Dendritic cell treated with granulocyte-macrophage colony-stimulating factor and Interleukin-4, amounts not matched to agents 40 ng/mL and 50 ng/mL, for 4 days (primary cell): ENCODE measurements at regions not wholly inside any gene's neighbourhood (a gene's known extent, or its start where the extent isn't known, plus 50 kb on each side); places are given as distances from the start of the nearest gene placed in this dataset.

Experiments used
- H3K27ac Mint-ChIP-seq: one replicate; pipeline ENCODE4 v1.8.0; 2022; ENCODE audit warnings: mild to moderate bottlenecking, mixed read lengths
- H3K27me3 Mint-ChIP-seq: one replicate; pipeline ENCODE4 v1.8.0; 2022; ENCODE audit warnings: mild to moderate bottlenecking, mixed read lengths
- H3K36me3 Mint-ChIP-seq: one replicate; pipeline ENCODE4 v1.8.0; 2022; ENCODE audit warnings: low read depth, mixed read lengths
- H3K4me1 Mint-ChIP-seq: one replicate; pipeline ENCODE4 v1.8.0; 2022; ENCODE audit warnings: low read depth, mixed read lengths
- H3K4me3 Mint-ChIP-seq: one replicate; pipeline ENCODE4 v1.8.0; 2022; ENCODE audit warnings: mild to moderate bottlenecking, moderate library complexity, mixed read lengths
- H3K9me3 Mint-ChIP-seq: one replicate; pipeline ENCODE4 v1.8.0; 2022; ENCODE audit warnings: mixed read lengths
- intact Hi-C: fragments of 100-400 bp; cut with micrococcal nuclease; formaldehyde crosslinking; loops from one replicate; pipeline ENCODE4 v1.15.0; 2022

DNA sequence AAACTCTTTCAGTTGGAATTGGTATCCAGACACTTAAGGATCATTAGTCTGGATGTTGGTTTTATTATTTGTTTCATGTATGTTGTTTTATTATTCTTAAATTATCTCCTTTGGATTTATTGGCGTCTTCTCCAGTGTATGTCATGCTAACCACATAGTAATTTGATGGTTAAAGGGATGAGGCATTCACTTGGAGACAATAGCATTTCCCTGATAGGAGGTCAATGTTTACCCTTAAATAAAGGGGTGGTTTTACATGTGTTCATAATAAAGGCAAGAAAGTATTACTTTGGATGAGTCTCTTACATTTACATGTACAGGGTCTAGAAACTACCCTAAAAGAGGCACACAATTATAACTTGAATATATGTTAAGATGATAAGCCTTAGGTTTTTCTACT, 51.2 kb upstream of the RNF144B start:
- Mint-ChIP-seq H3K4me1 (peaks cover 36% of the 10 kb centered on the region), H3K36me3 (no peaks in the 10 kb centered on the region), H3K4me3 (no peak overlapping the region), H3K27ac (no peak overlapping the region), H3K9me3 (no peaks in the 10 kb centered on the region), H3K27me3 (no peaks in the 10 kb centered on the region)
- intact Hi-C loops: no loop called here

DNA sequence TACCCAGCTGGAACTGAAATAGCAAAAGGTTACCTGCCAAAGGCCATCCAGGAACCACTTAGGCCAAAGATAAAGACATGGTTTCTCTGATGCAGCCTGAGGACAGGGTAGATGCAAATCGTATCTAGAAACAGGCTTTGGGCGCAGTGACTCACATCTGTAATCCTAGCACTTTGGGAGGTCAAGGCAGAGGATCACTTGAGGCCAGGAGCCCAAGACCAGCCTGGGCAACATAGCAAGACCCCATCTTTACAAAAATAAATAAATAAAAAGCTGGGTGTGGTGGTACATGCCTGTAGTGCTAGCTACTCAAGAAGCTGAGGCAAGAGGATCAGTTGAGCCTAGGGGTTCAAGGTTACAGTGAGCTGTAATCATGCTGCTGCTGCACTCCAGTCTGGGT, 52.9 kb upstream of the RNF144B start:
- no peak overlapping the region for H3K4me3 Mint-ChIP-seq
- intact Hi-C loops: no loop called here
- no peak overlapping the region for H3K27ac Mint-ChIP-seq
- no peaks in the 10 kb centered on the region for H3K27me3 Mint-ChIP-seq
- H3K36me3 Mint-ChIP-seq: no peaks in the 10 kb centered on the region
- no peaks in the 10 kb centered on the region for H3K9me3 Mint-ChIP-seq
- H3K4me1 Mint-ChIP-seq: peaks cover 41% of the 10 kb centered on the region

GRCh38 chr6:18330548-18331081, 56.5 kb upstream of the RNF144B start:
- Mint-ChIP-seq H3K4me3 (peak overlapping the region; percentile 56), H3K27me3 (no peaks in the 10 kb centered on the region), H3K36me3 (no peaks in the 10 kb centered on the region), H3K4me1 (peaks cover 57% of the 10 kb centered on the region), H3K27ac (peak overlapping the region; percentile 97), H3K9me3 (no peaks in the 10 kb centered on the region)
- intact Hi-C loops: no loop called here

DNA sequence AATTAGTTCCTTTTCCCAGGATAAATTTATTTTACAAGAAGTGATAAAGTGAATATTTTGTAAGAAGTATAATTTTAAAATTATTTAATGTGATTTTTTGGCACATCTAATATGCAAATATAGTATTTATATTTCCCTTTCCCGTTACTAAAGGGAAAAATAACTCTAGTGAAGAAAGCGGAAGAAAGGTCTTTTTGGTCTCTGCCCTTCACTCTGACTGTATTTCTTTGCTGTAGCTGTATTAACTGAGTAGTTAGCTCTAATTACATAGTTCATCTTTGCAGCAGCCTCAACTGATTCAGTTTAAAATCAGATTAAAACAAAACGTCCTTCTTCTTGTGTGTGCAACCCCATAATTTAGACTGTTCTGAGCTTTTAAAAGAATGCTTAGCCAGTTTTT, 57.4 kb upstream of the RNF144B start:
- Mint-ChIP-seq H3K4me1 (peaks cover 65% of the 10 kb centered on the region), H3K27ac (peak overlapping the region; percentile 97), H3K9me3 (no peaks in the 10 kb centered on the region), H3K27me3 (no peaks in the 10 kb centered on the region), H3K4me3 (no peak overlapping the region), H3K36me3 (no peaks in the 10 kb centered on the region)
- intact Hi-C loops: loop anchor here (10.0 kb wide), 1 partner anchor 175 kb away; the partner anchor contains the start of genes KDM1B and TPMT

DNA sequence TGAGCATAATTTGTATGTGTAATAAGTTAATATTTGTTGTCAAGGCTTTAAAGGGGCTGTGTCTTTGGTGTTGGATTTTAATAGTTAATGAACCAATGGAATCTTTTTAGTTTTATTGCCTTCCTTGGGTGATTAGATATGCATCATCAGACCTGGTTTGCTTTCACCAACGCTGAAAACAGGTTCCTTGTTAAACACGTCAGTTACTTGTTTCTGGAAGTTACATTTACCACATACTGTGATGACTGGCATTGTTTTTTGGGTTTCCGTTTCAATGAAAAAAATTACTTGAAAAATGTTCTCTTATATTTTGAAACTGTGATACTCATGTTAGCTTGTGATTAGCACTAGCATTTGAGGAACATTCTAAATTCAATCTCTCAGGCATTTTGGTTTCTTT, 58.6 kb upstream of the RNF144B start:
- no peaks in the 10 kb centered on the region for H3K27me3 Mint-ChIP-seq
- H3K27ac Mint-ChIP-seq: peak overlapping the region; percentile 97
- intact Hi-C loops: loop anchor here (10.0 kb wide), 1 partner anchor 174 kb away; the partner anchor contains the start of genes KDM1B and TPMT
- H3K36me3 Mint-ChIP-seq: no peaks in the 10 kb centered on the region
- no peak overlapping the region for H3K4me3 Mint-ChIP-seq
- no peaks in the 10 kb centered on the region for H3K9me3 Mint-ChIP-seq
- peaks cover 70% of the 10 kb centered on the region for H3K4me1 Mint-ChIP-seq

DNA sequence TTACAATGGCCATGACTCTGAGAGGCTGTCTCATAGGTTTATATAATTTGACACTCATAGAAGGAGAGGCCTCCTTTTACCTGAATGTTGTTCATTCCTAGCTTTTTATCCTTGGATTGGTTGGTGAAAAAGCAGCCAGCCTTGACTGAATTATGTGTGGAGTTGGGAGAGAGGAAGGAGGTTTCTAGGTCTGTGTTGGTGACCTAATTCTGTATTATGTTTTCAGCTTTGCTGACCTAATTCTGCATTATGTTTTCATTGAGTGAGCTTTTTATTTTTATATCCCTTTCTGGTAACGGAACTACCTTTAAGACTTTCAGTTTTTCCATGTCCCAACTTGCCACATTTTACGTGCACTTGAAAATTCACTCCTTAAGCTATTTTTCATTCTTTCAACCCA, 59.1 kb upstream of the RNF144B start:
- intact Hi-C loops: loop anchor here (10.0 kb wide), 1 partner anchor 173 kb away; the partner anchor contains the start of genes KDM1B and TPMT
- no peaks in the 10 kb centered on the region for H3K27me3 Mint-ChIP-seq
- no peak overlapping the region for H3K4me3 Mint-ChIP-seq
- H3K27ac Mint-ChIP-seq: peak overlapping the region; percentile 97
- no peaks in the 10 kb centered on the region for H3K36me3 Mint-ChIP-seq
- H3K9me3 Mint-ChIP-seq: no peaks in the 10 kb centered on the region
- peaks cover 70% of the 10 kb centered on the region for H3K4me1 Mint-ChIP-seq

- no peak overlapping the region for H3K4me3 Mint-ChIP-seq
- no peaks in the 10 kb centered on the region for H3K36me3 Mint-ChIP-seq
- intact Hi-C loops: loop anchor here (10.0 kb wide), 1 partner anchor 173 kb away; the partner anchor contains the start of genes KDM1B and TPMT
- H3K27me3 Mint-ChIP-seq: no peaks in the 10 kb centered on the region
- H3K4me1 Mint-ChIP-seq: peaks cover 67% of the 10 kb centered on the region
- H3K27ac Mint-ChIP-seq: peak overlapping the region; percentile 97
- no peaks in the 10 kb centered on the region for H3K9me3 Mint-ChIP-seq
Measured at GRCh38 chr6:18327626-18328025, 59.5 kb upstream of the RNF144B start.

DNA sequence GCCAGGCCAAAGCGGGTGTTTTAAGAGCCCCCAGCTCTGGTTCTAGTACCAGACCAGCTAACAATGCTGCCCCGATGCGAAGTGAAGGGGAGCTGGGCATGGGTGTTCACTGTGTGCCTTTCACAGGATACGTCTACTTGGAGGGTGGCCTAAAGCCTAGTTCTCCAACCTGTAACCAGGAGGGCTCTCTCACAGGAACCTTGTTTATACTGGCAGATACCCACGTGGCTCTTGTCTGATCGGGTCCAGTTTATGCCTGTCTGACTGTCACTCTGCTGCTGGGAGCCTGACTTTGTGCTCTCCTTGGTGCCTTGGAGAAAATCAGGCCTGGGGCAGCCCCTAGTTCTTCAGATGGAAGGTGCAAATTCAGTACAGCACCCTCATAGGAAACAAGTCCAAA, 60.2 kb upstream of the RNF144B start:
- no peaks in the 10 kb centered on the region for H3K27me3 Mint-ChIP-seq
- no peaks in the 10 kb centered on the region for H3K9me3 Mint-ChIP-seq
- H3K27ac Mint-ChIP-seq: peak overlapping the region; percentile 97
- H3K36me3 Mint-ChIP-seq: no peaks in the 10 kb centered on the region
- peaks cover 62% of the 10 kb centered on the region for H3K4me1 Mint-ChIP-seq
- no peak overlapping the region for H3K4me3 Mint-ChIP-seq
- intact Hi-C loops: loop anchor here (10.0 kb wide), 1 partner anchor 172 kb away; the partner anchor contains the start of genes KDM1B and TPMT

DNA sequence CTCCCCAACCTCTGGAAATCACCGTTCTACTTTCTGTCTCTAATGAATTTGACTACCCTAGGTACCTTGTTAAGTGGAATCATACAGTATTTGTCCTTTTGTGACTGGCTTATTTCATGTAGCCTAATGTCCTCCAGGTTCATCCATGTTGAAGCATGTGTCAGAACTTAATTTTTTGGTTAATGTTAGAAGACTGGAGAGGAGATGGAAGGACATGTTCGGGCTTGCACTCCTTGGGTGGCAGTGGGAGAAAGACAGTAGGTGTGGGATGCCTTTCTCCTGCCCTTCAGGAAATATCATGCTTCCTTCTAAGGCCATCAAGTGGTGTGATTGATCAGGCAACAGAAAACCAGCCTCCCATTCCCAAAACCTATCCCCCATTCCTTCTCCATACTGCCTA, 61.1 kb upstream of the RNF144B start:
- intact Hi-C loops: loop anchor here (10.0 kb wide), 1 partner anchor 171 kb away; the partner anchor contains the start of genes KDM1B and TPMT
- H3K4me3 Mint-ChIP-seq: no peak overlapping the region
- H3K27ac Mint-ChIP-seq: peak overlapping the region; percentile 77
- no peaks in the 10 kb centered on the region for H3K9me3 Mint-ChIP-seq
- H3K27me3 Mint-ChIP-seq: no peaks in the 10 kb centered on the region
- peaks cover 53% of the 10 kb centered on the region for H3K4me1 Mint-ChIP-seq
- H3K36me3 Mint-ChIP-seq: no peaks in the 10 kb centered on the region

DNA sequence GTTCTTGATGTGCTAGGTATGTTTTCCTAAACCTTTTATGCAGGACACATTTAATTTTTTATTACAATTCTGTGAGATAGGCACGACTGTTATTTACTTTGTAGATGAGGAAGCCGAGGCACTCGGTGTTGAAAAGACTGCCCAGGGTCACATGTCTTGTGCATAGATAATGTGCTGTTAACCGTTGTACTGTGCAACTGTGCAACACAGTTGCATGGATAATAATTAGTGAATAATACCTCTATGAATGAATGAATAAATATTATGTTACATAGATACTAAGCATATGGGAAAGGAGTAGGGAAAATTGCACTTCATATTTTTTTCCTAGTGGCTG, 60.3 kb upstream of the DEK start:
- Mint-ChIP-seq H3K27me3 (no peaks in the 10 kb centered on the region), H3K4me3 (no peak overlapping the region), H3K36me3 (no peaks in the 10 kb centered on the region), H3K27ac (peak overlapping the region; percentile 63), H3K4me1 (peaks cover 53% of the 10 kb centered on the region), H3K9me3 (no peaks in the 10 kb centered on the region)
- intact Hi-C loops: loop anchor here (1.0 to 10.0 kb wide), 4 partner anchors 62 to 180 kb away; partner anchors contain the start of genes DEK, KDM1B and TPMT

DNA sequence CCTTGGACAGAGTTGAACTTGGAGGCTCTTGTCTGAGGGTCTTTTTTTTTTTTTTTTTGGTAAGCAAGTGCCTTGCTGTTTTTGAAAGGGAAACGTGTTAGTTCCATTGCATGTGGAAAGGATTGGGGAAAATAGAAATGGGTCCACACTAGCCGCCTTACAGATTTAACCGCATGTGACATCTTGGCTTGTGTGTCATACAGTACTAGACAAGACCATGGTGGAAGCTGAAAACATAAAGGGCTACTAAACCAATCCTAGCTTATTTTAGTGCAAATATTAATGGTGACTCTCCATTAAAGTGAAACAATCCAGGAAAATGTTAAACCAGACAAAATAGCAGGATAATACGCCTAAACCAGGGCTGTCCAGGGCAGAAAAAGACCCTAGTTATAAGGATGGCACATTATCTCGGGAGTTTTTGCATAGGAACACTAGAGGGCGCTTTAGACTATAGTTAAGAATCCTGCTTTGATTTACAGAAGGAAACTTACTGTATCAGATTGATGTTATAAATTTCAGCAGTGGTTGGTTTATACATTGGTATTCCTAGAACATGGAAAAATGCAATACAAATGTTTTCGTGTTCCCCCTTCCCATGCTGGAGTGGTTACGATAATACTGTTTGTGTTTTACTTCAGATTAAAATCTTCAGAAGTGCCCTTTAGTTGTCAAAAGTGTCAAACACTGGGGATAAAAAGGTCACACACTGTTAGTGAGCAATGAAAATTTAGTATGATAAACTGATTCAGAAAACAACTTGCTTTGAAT, 59.8 kb upstream of the DEK start:
- no peaks in the 10 kb centered on the region for H3K36me3 Mint-ChIP-seq
- H3K4me3 Mint-ChIP-seq: no peak overlapping the region
- H3K9me3 Mint-ChIP-seq: no peaks in the 10 kb centered on the region
- intact Hi-C loops: loop anchor here (1.0 to 10.0 kb wide), 4 partner anchors 62 to 180 kb away; partner anchors contain the start of genes DEK, KDM1B and TPMT
- no peaks in the 10 kb centered on the region for H3K27me3 Mint-ChIP-seq
- peaks cover 51% of the 10 kb centered on the region for H3K4me1 Mint-ChIP-seq
- peak overlapping the region; percentile 63 for H3K27ac Mint-ChIP-seq

GRCh38 chr6:18317850-18318249, 53.5 kb upstream of the DEK start:
- Mint-ChIP-seq H3K36me3 (no peaks in the 10 kb centered on the region), H3K4me3 (no peak overlapping the region), H3K4me1 (peaks cover 14% of the 10 kb centered on the region), H3K27ac (no peak overlapping the region), H3K27me3 (peaks cover 2% of the 10 kb centered on the region), H3K9me3 (no peaks in the 10 kb centered on the region)
- intact Hi-C loops: no loop called here

GRCh38 chr6:18314317-18314997, 50.1 kb upstream of the DEK start:
- H3K4me1 Mint-ChIP-seq: peaks cover 9% of the 10 kb centered on the region
- no peak overlapping the region for H3K27ac Mint-ChIP-seq
- H3K9me3 Mint-ChIP-seq: peaks cover 5% of the 10 kb centered on the region
- H3K4me3 Mint-ChIP-seq: no peak overlapping the region
- no peaks in the 10 kb centered on the region for H3K36me3 Mint-ChIP-seq
- intact Hi-C loops: no loop called here
- peaks cover 2% of the 10 kb centered on the region for H3K27me3 Mint-ChIP-seq
